Hippocampal formation (tissue), 2 donors: ENCODE measurements at regions not wholly inside any gene's neighbourhood (a gene's known extent, or its start where the extent isn't known, plus 50 kb on each side); places are given as distances from the start of the nearest gene placed in this dataset.

ENCODE experiments used
- DNase-seq, 2 donors: peaks; one replicate each; lab custom pipeline; 2025; lab: John Stamatoyannopoulos, UW

DNA sequence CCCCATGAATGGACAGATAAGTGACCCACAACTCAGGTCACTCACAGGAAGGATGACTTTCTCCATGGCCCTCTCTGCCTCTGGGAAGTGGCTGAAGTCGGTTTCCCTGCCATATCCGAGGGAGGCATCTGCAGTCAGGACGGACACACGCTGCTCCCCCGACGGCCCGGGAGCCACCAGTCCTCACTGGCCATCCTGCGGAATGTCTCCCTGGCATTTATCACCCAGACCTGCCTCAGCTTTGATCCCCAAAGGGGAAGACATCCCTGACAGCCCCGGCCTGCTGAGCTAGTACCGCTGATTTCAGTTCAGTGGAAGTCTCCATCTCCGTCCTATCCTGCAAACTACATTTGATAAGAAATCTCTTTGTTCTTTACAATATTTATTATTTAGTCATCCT, 339.5 kb upstream of the MKI67 start:
- DNase-seq = no peak

DNA sequence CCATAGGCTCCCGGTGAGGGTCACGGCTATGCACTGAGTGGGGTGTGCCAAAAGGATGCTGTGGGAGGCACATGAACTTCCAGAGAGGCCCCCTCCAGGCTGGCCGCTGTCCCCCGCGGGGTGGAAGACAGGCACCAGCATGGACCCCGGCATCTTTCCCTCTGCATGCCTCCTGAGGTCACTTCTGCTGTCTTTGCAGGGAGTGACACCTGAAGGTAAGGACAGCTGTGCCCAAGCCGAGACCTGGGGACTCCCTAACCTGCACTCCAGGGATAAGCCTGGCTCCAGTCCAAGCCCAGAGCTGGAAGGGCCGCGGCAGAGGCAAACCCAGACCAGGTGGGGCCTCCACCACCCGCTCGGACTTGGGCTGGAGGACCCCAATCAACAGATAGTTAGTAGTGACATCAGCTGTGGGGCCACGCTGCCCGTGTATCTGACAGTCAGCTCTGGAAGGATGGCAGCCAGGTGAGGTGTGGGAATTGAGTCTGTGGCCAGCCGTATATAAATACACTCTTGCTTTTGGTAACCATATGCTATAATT, 340.7 kb upstream of the MKI67 start:
- no peak for DNase-seq

DNA sequence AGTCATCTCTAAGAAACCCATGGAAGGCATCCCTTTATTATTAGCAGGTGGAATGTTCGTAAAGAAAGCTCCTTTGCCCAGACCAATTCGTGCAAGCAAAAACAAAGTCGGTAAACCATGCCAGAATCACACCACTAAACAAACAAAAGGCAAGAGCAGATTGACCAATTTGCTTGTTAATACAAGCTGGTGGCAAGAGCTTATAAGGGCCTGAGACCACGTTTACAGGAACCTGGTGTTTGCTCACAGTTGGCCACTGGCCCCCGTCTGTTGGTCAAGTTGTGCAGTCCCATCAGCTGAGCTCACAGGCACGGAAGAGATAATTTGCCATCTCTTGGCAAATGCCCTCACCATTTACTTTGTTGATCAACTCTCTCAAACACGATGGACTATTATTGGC, 342.2 kb upstream of the MKI67 start:
- DNase-seq = no peak

DNA sequence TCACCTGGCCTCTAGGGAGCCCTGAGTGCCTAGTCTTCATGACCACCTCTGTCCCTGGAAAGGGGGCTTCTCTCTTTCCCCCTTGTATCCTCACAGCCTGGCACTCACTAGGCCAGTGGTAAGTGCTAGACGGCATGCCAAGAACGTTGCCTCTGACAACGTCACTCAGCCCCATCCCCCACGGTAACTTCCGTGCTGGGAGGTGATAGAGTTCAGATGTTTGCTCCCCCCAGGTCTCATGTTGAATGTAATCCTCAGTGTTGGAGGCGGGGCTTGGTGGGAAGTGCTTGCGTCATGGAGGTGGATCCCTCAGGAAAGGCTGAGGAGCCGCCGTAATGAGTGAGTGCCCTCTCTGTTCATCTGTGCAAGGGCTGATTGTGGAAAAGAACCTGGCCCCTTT, 343.3 kb upstream of the MKI67 start:
- no peak for DNase-seq

DNA sequence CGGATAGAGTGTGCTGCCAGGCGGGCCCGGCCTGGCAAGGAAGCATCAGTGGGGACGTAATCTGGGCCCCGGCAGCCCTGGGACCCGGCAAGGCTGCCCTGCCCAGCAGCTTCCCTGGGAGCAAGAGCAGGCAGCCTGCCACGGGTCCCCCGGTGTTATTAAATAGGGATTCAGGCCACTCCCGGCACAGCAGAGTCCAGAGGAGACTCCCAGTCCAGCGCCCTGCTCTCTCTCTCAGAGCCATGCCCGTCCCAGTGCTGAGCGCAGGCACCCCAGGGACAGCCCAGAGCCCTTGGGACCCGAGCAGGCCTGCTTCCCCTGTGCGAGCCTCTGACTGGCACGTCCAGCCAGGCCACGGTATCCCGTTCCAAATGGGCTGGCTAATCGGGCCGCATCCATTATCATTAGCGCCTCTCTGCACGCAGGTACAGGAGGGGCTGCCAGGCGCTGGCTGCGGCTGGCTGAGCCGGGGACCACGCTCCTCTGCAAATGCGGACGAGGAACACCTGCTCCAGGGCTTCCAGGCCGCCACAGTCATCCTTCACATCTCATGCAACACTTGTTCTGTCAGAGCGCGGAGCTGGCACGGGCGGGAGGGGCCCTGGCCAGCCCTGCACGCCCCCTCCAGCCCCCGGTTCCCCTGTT, 344.2 kb upstream of the MKI67 start:
- DNase-seq = no peak

DNA sequence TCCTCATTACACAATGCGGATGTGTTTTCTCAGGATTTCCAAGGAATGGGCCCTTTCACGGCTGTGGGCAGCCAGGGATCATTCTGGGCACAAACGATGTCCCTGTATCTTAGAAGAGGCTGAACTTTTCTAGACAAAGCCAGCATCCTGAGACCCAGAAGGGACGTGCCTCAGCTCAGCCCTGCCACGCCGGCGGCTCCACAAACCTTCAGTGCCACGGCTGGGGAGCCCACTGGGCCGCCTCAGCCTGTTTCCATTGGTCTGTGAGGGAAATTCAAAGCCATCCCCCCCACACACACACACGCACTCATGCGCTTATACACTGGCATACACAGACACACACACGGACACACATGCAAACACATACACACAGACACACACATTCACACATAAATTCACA, 344.9 kb upstream of the MKI67 start:
- DNase-seq = no peak

DNA sequence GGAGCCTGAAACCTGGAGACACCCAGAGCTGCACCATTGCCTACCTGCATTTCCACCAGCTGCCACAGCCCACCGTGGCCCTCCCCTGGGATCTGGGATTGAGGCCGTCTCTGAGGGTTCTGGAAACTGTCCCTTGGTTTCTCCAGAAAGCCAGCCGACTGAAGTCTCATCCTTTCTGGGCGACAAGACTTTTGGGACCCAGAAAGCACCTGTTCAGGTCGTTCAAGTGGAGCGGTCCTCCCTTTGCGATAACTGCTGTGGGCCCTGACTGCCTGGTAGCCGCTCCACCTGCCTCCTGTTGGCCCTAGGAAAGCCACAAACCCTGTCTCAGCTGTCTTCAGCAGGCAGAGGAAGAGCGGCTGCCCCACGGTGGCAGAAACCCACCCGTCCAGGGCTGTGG, 346.0 kb upstream of the MKI67 start:
- DNase-seq = no peak

DNA sequence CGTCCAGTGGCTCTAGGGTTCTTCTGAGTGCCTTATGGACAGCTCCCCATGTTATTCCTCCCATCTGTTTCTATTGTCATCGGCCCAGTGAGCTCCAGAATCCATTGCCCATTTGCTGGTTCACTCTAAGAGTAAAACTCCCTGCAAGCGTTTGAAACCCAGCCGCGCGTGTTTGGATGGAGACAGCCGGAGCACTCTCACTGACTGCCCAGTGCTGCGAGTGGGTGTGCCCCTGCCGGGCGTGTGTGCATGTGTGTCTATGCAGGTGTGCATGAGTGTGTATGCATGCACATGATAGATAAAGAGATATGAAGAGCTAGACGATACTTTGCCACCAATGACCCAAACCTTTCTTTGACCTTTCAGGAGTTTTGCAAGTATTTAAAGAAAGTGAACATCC, 347.2 kb upstream of the MKI67 start:
- no peak for DNase-seq

DNA sequence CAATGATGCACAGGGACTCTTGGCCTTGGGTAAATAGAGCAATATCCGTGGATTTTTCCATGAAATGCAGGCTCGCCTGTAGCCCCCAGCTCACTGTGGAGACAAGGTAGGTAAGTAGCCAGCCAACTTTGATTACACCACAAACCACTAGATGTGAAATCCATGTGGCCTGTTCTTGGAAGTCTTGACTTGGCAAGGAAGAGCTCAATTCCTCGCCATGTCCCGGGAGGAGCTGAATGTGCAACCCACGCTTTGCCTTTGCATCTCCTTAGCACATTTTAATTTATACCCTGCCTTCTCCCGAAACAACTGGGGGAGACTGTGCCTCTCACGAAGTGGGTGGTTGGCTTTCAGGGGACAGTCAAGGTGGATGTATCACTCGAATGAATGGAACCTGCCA, 347.7 kb upstream of the MKI67 start:
- DNase-seq = no peak

DNA sequence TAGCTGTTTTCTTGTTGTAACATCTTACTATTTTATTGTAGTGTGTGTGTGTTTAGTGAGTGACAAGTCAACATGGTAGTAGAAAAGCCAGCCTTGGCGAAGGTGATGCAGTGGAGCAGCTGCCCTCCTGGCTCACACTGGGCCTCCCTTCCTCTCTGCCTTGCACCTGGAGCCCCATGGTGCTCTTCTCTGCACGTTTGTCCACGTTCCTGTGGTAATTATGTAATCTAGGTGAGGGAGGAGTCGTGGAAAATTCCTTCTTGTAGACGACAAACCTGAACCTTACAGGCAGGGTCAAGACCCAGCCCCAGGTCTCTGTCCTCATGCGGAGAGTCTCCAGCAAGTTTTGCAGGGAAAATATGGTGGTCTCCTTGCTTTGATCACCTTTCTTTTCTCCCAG, 348.3 kb upstream of the MKI67 start:
- no peak for DNase-seq

DNA sequence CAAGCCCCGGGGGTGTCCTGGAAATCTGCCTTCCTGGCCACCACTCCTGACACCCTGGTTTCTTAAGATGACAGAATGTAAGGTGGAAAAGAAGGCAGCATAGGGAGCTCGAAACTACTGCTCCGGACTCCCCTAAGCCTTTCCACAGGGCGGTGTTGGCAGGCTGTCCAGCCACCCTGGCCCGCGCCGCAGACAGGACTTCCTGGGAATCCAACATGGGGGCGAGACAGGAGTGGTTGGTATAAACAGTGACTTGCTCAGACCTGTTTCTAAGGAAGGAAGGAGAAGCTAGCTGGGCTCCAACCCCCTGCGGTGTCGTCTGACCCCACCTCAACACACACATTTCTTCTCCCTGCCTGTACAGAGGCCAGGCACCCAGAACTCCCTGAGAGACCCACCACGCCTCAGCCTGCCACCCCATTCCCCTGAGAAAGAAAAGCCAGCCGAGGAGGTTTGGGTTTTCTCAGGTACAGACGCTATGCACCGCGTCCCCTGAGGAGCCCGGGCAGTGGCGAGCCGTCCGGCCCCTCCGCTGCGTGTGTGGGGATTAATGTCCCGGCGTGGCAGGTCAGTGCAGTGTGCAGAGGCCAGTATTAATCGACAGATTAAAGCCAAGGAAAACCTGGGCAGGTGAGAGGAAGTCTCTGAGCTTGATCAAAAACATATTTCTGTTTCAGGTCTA, 349.6 kb upstream of the MKI67 start:
- DNase-seq = no peak

GRCh38 chr10:128476368-128476725, 350.1 kb upstream of the MKI67 start:
- no peak for DNase-seq

DNA sequence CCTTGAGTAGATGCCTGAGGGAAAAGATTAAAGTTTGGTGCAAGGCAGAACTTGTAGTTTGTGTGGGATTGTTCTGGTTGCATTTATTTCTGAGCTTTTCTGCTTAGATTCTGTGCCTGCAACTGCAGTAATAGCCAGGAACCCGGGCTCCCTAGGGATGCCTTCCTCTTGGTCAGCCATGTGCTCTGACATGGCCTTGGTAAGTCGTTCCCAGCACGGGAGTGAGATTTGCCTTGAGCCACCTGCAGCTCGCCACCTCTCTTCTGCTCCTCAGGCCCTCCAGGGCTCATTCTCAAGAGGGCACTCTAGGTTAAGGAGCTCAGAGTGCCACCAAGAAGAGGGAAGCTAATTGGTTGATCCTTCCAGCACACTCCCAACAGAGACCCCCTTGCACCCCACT, 350.6 kb upstream of the MKI67 start:
- DNase-seq = no peak

DNA sequence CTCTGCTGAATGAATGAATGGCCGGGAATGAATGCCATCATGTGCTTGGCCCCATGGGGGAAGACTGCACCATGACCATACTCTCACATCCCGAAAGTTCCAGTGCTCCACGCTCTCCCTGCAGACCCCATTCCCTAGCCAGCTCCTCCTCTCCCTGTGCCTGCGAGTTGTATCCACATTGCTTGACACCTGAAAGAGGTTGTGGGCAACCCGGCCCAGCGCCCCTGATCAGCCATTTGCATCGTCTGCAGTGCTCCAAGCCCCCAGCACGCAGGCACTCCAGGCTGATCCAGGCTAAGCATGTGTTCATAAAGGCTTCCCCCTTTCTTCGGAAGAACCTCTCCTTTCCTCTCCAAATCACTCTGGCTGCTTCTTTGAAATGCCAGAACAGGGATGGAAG, 354.4 kb upstream of the MKI67 start:
- no peak for DNase-seq

- DNase-seq = no peak
These were observed 355.1 kb upstream of the MKI67 start for GRCh38 chr10:128481152-128481840.

- no peak for DNase-seq
These were observed 355.8 kb upstream of the MKI67 start for GRCh38 chr10:128482052-128482451.

DNA sequence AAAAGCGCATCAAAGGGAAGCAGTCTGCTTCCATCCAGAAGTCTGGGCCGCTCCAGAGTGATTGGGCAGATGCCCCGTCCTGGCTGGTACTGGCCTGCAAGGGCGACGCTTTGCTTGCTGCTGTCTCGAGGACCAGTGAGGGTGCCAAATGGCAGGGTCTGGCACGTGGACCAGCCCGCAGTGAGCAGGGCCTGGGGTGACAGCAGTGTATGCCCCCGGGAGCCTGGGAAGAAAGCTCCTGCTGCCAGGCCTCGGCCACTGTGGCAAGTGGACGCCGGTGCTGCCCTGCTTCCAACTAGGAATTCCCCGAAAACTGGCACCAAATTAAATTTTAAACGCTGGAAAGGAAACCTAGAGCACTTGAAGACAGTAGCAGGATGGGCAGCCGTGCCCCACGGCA, 357.0 kb upstream of the MKI67 start:
- no peak for DNase-seq

- DNase-seq = no peak
These were observed 357.8 kb upstream of the MKI67 start for GRCh38 chr10:128484041-128484440.

DNA sequence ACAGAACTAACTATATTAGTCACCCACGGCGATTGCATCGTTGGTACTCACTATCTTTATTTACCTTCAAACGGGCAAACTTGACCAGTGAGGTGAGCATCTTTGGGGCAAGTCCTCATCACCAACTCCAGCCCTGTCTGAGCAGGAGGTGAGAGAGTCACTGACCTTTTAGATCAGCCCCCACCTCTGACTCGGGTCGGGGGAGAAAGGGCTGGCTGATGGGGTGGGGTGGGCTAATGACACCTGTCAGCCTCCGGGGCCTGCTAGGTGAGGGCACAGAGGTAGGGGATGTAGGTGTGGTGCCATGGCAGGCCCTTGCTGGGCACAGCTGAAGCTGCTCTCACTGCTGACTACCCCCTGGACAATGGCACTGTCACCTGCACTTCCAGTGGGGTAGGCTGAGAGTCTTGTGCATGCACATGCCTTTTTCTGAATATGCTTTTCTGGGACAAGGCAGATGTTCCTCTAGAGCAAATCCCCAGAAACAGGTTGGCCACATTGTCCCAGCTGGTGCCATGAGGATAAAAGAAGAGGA, 359.5 kb upstream of the MKI67 start:
- DNase-seq = no peak

GRCh38 chr10:128487517-128487916, 361.3 kb upstream of the MKI67 start:
- no peak for DNase-seq

DNA sequence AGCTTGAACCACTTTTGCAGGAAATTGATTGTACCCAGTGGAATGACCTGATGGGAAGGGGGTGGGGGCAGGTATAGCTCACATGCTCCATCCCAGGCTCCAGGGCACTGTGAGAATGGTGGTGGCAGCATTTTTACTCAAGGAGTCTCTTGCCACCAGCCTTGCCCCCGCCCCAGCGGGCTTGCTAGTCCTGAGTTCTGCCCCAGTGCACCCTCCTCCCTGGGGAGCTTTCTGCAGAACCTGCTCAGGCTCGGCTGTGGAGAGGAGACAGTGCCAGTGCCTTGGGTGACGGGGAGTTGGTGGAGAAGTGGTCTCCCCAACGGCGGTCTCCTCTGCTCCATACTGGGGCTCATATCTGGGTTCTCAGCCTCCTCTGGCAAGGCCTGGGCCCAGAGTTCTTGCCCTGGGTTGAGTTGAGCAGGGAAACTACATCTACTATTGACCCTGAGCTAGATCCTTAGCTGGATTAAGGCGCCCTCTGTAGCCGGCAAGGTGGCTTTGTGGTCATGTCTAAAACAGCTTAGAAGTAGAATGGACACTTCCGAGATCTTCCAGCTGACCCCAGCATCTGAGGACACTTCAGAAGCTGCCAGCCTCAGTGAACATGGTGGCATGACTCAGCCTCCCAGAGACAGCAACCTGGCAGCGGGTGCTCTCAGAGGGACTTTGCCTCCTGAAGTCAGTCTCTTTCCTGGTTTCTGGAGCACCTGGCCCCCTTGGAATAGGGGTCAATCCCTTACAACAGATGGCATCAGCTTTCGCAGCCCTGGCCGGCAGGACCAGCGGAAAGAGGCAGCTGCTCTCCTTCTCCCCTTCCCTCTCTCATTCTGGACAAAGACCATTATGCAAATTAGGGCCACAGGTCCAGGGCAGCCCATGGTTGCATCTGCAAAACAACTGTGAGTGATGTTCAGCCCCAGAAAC, 363.4 kb upstream of the MKI67 start:
- DNase-seq = no peak

DNA sequence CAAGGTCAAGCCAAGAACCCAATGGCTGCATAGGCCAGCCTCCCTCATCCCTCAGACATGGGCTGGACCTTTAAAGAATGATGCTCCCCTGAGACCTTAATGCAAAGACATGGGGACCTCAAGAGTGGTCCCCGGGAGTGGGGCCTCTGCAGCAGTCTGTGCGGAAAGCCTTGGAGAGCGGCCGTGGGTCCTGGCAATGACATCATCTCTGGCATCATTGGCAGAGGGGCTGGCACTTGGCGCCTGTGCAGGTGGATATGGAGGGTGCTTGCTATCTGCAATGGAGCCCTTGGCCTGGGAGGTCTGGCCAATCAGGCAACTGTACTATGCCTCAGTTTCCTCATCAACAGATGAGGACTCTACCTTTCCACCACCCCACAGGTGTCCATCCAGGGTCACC, 365.5 kb upstream of the MKI67 start:
- DNase-seq = no peak
